Endodermal cell (in vitro differentiated cells): ENCODE measurements at regions not wholly inside any gene's neighbourhood (a gene's known extent, or its start where the extent isn't known, plus 50 kb on each side); places are given as distances from the start of the nearest gene placed in this dataset.

ENCODE experiments used
- DNase-seq: peaks from one replicate; pipeline ENCODE4 v3.0.0-alpha.2; 2017
- H3K27ac ChIP-seq: 2 replicates; pipeline ENCODE4 v1.5.1; 2013; ENCODE audit warnings: mild to moderate bottlenecking, low read depth, low read length, moderate library complexity
- H3K27me3 ChIP-seq: 2 replicates; pipeline ENCODE4 v1.6.1; 2013; ENCODE audit warnings: mild to moderate bottlenecking, low read length, moderate library complexity; ENCODE audit not compliant: insufficient read depth, control insufficient read depth, poor library complexity, severe bottlenecking
- H3K36me3 ChIP-seq: 2 replicates; pipeline ENCODE4 v1.7.0; 2013; ENCODE audit warnings: mild to moderate bottlenecking, low read length, moderate library complexity; ENCODE audit not compliant: control insufficient read depth, insufficient read depth
- H3K4me1 ChIP-seq: one replicate; pipeline ENCODE4 v1.7.0; 2013; ENCODE audit warnings: low read length; ENCODE audit not compliant: control insufficient read depth, insufficient read depth
- H3K4me3 ChIP-seq: 2 replicates; pipeline ENCODE4 v1.5.1; 2013; ENCODE audit warnings: mild to moderate bottlenecking, low read length, moderate library complexity
- H3K9ac ChIP-seq: 2 replicates; pipeline ENCODE4 v1.6.1; 2013; ENCODE audit warnings: mild to moderate bottlenecking, low read length, moderate library complexity; ENCODE audit not compliant: poor library complexity, severe bottlenecking; ENCODE audit errors: extremely low read depth
- H3K9me3 ChIP-seq: 2 replicates; pipeline ENCODE4 v1.6.1; 2013; ENCODE audit warnings: mild to moderate bottlenecking, low read length, moderate library complexity; ENCODE audit not compliant: control insufficient read depth
- H3K27ac Mint-ChIP-seq: 2 replicates; pipeline ENCODE4 v1.8.0; 2020; ENCODE audit warnings: mixed read lengths
- H3K27me3 Mint-ChIP-seq: 2 replicates; pipeline ENCODE4 v1.8.0; 2021; ENCODE audit warnings: mild to moderate bottlenecking, mixed read lengths; ENCODE audit not compliant: insufficient read depth
- H3K36me3 Mint-ChIP-seq: 2 replicates; pipeline ENCODE4 v1.8.0; 2020; ENCODE audit warnings: low read depth, mixed read lengths
- H3K4me1 Mint-ChIP-seq: 2 replicates; pipeline ENCODE4 v1.8.0; 2020; ENCODE audit warnings: mixed read lengths
- H3K4me3 Mint-ChIP-seq: 2 replicates; pipeline ENCODE4 v1.8.0; 2020; ENCODE audit warnings: mild to moderate bottlenecking, moderate library complexity, mixed read lengths
- H3K9me3 Mint-ChIP-seq: 2 replicates; pipeline ENCODE4 v1.8.0; 2020; ENCODE audit warnings: mild to moderate bottlenecking, mixed read lengths
- whole genome bisulfite sequencing, 2 experiments: methylation state at CpG; one replicate each; pipeline versions ENCODE4 v1.1.5 to v1.1.7; 2013; ENCODE audit warnings: missing lambda C conversion rate in 2 of 2, mixed read lengths in 1 of 2; ENCODE audit not compliant: insufficient coverage in 1 of 2, insufficient read length in 1 of 2; 5-methylcytosine and 5-hydroxymethylcytosine counted together
- TF ChIP-seq, protein P1 (sequence below): fragments of 200-600 bp; sonication (generic); conservative IDR thresholded peaks from 2 replicates; pipeline ENCODE4 v1.5.0; 2021; ENCODE audit warnings: antibody characterized with exemption, mild to moderate bottlenecking

DNA sequence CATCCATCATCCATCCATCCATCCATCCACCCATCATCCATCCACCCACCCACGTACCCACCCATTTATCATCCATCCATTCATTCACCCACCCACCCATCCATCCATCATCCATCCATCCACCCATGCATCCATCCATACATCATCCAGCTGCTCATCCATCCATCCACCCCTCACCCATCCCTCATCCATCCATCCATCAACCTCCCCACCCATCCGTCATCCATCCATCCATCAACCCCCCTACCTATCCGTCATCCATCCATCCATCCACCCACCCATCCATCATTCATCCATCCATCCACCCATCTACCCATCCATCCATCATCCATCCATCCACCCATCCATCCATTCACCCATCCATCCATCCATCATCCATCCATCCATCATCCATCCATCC, 306.2 kb upstream of the SFSWAP start:
- Mint-ChIP-seq H3K9me3 (peaks cover 5% of the 10 kb centered on the region), H3K27me3 (peaks cover 20% of the 10 kb centered on the region), H3K4me3 (no peak overlapping the region), H3K27ac (no peak overlapping the region), H3K4me1 (no peaks in the 10 kb centered on the region), H3K36me3 (no peaks in the 10 kb centered on the region)
- WGBS, 2 experiments: 85 to 89% methylated on average over 1 to 3 of the region's 3 CpGs
- TF ChIP-seq, protein P1, sequence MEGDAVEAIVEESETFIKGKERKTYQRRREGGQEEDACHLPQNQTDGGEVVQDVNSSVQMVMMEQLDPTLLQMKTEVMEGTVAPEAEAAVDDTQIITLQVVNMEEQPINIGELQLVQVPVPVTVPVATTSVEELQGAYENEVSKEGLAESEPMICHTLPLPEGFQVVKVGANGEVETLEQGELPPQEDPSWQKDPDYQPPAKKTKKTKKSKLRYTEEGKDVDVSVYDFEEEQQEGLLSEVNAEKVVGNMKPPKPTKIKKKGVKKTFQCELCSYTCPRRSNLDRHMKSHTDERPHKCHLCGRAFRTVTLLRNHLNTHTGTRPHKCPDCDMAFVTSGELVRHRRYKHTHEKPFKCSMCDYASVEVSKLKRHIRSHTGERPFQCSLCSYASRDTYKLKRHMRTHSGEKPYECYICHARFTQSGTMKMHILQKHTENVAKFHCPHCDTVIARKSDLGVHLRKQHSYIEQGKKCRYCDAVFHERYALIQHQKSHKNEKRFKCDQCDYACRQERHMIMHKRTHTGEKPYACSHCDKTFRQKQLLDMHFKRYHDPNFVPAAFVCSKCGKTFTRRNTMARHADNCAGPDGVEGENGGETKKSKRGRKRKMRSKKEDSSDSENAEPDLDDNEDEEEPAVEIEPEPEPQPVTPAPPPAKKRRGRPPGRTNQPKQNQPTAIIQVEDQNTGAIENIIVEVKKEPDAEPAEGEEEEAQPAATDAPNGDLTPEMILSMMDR: no peak
- Histone ChIP-seq H3K4me1 (no peaks in the 10 kb centered on the region), H3K27me3 (no peaks in the 10 kb centered on the region), H3K9ac (no peak overlapping the region), H3K4me3 (no peak overlapping the region), H3K9me3 (no peaks in the 10 kb centered on the region), H3K36me3 (no peaks in the 10 kb centered on the region), H3K27ac (no peak overlapping the region)
- no peak for DNase-seq

DNA sequence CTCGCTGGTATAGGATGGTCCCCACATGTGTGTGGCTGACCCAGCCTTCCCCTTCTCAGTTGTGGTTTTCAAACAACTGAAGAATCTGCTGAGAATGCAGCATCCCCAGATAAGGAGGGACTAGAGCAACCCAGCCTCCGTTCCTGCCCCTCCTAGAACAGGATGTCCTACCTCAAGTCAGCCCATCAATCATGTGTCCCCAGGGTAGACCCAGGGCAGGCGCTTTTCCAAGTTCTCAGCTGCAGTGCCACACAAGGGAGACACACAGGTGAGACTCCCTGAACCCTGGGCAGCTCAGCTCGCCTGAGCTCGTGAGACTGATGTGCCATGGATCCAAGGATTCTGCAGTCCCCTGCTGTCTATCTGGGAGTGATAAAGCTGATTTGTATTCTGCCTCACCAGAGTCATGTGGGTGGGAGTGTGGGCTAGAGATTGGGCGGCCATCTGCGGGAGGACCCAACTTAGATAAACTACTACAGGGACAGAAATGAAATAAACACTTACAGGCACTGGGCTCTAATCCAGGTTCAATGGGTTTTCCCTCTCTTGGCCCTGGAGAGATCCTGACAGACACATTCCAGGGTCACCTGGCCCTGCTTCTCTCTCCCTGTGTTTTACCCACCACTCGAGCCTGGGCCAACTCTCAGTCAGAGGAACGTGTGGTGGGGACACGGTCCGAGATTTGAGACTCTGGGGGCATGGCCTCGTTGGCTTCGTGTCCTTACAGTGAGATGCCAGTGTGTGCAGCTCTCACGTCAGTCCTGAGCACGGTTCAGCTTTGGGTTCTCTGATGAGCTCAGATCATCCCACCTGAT, 303.5 kb upstream of the SFSWAP start:
- no peak for DNase-seq
- H3K4me3 ChIP-seq: no peak overlapping the region
- H3K4me1 ChIP-seq: no peaks in the 10 kb centered on the region
- H3K27me3 ChIP-seq: no peaks in the 10 kb centered on the region
- Mint-ChIP-seq H3K4me1 (no peaks in the 10 kb centered on the region), H3K36me3 (no peaks in the 10 kb centered on the region), H3K4me3 (no peak overlapping the region), H3K9me3 (peaks cover 4% of the 10 kb centered on the region), H3K27me3 (peaks cover 26% of the 10 kb centered on the region), H3K27ac (no peak overlapping the region)
- no peak overlapping the region for H3K9ac ChIP-seq
- no peaks in the 10 kb centered on the region for H3K9me3 ChIP-seq
- H3K27ac ChIP-seq: no peak overlapping the region
- H3K36me3 ChIP-seq: no peaks in the 10 kb centered on the region
- TF ChIP-seq, protein P1: no peak
- 83 to 92% methylated on average over 12 to 14 of the region's 15 CpGs for WGBS, 2 experiments

DNA sequence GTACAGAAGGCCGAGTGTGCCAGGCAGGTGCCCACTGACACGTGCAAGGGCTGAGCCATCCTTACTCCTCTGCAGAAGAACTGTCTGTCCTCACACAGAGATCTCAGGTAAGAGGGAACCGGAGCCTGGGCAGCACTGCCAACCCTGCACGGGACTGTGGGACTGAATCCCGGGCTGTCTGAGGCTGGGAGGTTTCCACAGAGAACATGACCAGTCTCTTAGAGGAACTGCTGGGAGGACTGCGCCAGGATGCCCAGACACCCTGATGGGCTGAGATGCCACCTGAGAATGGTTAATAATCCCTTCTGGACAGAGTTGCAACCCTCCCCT, 302.9 kb upstream of the SFSWAP start:
- H3K9me3 Mint-ChIP-seq: peaks cover 3% of the 10 kb centered on the region
- H3K4me1 Mint-ChIP-seq: no peaks in the 10 kb centered on the region
- H3K9me3 ChIP-seq: no peaks in the 10 kb centered on the region
- peaks cover 26% of the 10 kb centered on the region for H3K27me3 Mint-ChIP-seq
- no peaks in the 10 kb centered on the region for H3K36me3 Mint-ChIP-seq
- H3K9ac ChIP-seq: no peak overlapping the region
- 87 to 93% methylated on average over 6 of the region's 6 CpGs for WGBS, 2 experiments
- no peak overlapping the region for H3K4me3 ChIP-seq
- no peaks in the 10 kb centered on the region for H3K36me3 ChIP-seq
- H3K27me3 ChIP-seq: no peaks in the 10 kb centered on the region
- no peak for DNase-seq
- no peak overlapping the region for H3K27ac ChIP-seq
- no peak overlapping the region for H3K27ac Mint-ChIP-seq
- no peaks in the 10 kb centered on the region for H3K4me1 ChIP-seq
- TF ChIP-seq, protein P1: no peak
- no peak overlapping the region for H3K4me3 Mint-ChIP-seq
